COR-L47 (cell line): ENCODE measurements at regions not wholly inside any gene's neighbourhood (a gene's known extent, or its start where the extent isn't known, plus 50 kb on each side); places are given as distances from the start of the nearest gene placed in this dataset.

ENCODE experiments used
- DNase-seq: peaks from one replicate; lab custom pipeline; 2025; lab: John Stamatoyannopoulos, UW

DNA sequence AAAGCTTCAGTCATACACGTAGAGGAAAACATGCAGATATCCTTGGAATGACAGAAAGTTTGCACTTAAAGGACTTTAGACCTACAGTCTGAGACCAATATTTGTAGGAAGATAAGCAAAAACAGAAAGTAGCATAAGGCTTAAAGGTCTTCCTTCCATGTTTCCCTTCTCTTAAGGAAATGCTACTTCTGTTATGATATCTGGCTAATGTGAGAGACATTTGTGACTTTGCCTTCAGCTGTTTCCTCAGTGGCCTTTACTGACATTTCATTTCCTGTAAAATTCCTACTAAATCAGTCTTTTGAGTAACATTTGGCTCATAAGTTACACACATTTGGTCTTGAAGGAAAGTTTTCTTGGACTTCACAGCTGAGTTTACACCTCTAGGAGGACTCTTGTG, 713.4 kb downstream of the TBC1D32 start:
- DNase-seq = no peak

DNA sequence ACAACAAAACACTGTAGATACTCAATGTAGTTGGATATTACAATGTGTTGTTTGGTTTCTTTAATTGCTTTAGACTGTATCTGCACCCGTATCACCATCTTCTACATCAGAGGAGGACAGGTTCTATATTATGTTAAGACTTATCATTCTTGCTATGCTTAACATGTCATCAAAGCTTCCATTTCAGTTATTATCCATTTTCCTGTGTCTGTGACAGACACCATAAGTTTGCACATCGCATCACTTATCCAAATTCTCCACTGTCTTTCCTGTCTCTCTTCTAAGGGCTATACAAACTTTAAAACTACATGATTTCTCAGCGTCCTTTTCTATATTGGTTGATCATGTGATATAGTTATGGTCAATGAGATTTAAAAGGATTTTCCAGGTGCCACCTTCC, 719.0 kb downstream of the TBC1D32 start:
- DNase-seq = no peak

DNA sequence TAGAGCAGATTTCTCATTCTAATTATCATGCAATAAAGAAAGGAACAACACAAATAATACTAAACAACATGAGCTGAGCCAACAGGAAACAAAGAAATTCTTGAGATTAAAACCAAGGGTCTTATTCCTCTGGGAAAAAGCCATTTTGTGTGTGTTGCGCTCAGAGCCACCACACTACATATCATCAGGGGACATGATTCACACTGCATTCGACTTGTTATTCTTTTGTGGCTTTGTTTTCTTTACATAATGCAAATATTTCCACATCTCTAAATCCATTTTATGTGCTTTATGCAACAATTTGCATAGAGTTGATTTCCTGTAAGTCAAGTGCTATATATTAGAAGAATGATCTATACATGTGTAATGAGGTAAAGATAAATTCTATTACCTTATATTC, 719.6 kb downstream of the TBC1D32 start:
- no peak for DNase-seq

DNA sequence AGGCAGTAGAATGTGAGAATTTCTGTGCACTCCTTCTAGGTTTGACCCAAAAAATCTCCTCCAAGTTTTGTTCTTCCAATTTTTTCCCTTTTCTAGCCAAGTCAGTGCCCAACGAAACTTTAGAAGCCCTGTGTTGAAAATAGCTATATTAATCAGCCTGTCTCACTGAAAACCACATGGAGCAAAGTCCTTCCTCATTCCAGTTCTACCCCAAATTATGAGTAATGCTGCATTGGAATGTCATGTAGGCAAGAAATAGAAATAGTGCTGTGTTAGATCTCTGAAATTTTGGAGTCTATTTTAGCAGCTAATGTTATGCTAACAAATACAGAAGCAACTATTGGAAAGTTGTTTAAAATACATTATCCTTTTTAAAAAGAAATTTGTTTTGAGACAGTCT, 725.5 kb downstream of the TBC1D32 start:
- DNase-seq = no peak

DNA sequence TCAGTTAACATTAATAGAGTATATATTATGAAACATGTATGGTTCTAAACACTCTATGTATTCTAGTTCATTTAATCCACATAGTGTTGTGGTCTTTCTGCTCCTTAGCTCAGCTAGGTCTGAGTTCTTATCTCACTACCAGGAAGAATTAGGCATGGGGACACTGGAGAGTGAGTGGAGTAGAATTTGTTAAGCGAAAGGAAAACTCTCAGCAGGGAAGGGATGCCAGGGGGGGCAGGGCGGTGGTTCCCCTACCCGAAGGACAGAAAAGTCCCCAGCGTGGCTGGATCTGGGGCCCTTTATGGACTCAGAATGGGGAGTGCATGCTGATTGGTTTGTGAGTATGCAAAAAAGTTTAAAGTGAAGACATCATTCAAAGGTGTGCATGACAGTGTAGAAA, 727.5 kb downstream of the TBC1D32 start:
- DNase-seq = no peak

DNA sequence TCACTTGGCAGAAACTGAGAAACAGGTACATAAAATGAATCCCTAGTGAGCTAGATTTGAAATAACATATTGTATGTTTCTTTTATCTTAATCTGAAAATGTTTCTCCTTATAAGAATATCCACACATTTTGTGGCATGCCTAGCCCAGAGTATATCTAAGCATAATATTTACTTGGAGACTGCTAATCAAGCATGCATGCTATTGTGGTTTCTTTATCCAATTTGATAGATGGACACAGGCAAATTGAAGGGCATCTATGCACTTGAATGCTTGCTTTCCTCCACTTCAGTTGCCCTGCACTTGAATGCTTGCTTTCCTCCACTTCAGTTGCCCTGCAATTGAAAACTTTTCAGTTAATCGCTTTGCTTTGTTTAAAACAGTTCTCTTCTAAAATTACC, 729.8 kb downstream of the TBC1D32 start:
- DNase-seq = no peak

DNA sequence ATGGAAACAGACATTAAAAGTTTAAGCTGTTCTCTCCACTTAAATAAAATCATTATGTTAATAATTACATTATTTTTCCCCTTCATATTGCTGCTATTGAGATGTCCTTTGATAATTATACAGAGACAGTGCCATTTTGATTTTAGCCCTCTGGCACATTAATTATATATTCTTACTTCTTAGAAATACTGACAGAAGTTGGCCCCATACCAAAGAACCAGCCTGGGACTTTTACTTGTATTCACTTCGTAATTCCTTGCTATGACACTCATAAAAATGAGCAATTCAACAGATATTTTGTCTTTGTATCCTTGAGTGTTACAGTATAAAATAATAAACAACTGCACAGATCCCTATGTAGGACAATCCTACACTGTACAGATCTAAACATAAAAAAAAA, 743.7 kb downstream of the TBC1D32 start:
- no peak for DNase-seq

DNA sequence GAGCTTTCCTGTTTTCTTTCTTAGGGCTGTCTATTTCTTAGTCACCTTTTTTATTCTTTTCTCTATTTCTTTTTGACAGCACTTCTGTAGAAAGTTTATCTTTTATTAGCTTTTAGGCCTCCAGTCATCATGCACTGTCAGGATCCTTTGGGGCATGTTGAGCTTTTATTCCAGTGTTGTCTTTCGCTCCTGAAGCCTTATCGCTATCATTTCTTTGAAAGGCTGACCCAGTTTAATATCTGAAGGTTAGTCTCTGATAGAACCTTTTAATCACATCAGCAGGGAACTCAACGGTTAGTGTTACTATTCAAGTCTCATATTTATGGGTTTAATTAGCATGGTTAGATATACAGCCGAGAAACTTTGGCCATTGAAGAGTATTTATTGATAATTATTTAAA, 745.9 kb downstream of the TBC1D32 start:
- DNase-seq = no peak

DNA sequence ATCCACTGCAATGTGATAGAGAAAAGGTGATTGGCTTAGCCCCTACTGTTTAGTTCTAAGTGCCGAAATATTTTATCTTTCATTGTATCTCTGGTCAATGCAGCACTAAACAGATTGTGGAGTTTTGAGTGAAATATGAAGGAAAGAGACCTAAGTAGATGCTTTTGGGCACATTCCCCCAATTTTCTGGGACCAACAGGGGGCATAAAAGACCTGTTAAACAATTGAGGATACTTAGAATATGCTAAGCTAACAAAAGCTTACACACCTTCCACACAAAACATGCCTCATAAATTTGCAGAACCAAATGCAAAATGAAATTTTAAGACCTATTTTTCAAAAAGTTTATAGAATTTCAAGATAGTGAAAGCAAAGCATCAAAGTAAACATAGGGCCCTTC, 746.9 kb downstream of the TBC1D32 start:
- no peak for DNase-seq

DNA sequence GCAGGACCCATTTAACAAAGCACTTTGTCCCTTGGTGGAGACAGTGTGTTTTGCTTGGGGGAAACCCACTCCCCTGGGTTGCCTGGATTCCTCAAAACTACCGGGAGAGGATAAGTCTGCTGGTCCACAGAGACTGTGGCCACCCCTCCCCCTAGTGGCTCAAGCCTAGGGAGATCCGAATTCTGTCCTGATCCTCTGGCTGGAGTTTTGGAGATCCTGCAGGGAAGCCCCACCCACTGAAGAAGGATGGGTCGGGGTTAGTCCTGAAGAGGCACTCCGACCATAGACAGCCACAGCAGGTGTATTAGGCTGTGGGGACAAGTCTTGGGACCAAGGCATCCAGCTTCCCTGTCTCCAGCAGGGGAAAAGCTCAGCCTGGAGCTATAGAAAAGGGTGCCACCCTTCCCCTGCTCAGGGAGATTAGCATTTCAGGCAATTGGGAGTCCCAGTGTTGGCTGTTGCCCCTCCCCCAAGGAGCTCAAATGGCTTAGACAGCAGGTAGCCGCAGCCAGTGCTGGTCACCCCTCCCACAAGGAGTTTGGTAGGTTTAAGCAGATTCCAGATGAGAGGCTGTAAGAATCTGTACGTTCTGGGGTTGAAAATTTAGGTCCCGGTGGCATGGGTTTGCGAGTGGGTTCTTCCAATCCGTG, 750.0 kb downstream of the TBC1D32 start:
- DNase-seq = no peak

DNA sequence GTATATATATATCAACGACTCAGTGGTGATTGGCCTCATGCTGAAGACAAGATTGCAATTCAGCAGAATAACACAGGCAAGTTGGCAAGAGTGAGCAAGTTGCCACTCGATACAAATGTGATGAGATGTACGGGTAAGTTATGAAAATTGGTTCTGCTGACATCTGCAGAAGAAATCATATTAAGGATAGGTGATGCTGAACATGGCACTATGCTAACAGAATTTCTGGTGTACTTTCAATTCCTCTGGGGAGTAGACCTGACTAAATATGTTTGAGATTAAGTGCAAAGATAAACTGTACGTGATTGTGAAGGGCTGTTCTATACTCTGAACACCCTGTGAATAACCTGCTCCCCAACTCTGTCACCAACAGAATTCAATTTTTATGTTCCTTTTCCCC, 758.2 kb downstream of the TBC1D32 start:
- no peak for DNase-seq

DNA sequence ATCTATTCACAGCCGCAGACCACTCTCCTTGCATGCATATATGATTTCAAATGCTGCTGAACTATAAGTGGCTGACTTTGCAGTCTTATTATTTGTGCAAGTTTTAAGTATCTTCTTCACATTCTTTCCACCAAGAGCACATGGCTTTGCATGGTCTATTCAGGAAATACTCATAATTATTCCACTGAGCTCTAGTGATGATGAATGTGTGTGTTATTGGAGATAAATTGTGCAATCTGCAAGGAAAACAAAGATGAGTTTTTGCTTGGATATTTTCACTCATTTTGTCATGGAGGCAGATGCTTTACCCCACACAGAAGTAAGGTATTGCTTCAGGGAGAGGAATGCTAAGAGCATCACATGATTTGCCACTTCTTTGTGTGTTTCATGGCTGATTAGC, 764.6 kb downstream of the TBC1D32 start:
- DNase-seq = no peak

DNA sequence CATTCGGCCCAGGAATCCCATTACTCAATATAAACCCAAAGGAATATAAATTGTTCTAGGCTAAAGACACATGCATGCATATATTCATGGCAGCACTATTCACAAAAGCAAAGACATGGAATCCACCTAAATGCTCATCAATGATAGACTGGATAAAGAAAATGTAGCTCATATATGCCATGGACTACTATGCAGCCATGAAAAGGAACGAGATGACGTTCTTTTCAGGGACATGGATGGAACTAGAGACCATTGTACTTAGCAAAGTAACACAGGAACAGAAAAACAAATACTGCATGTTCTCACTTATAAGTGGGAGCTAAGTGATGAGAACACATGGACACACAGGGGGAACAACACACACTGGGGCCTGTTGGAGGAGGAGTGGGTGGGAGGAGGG, 769.5 kb downstream of the TBC1D32 start:
- DNase-seq = no peak

DNA sequence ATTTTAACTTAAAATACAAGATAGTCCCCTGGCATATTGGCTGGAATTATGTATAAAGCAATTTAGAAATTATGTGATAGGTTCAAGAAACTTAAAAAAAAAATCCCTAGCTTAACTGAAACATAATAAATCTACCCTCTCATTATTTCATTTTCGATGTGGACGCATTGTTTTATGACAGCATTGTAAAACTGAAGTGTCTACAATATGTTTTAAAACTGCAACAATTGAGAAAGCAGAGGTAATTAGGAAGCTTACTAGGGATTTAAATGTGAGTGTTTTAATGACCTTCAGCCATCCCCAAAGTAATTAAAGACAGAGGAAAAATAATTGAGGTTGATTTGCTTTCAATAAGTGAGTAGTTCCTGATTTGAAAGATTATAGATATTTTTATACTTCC, 776.0 kb downstream of the TBC1D32 start:
- no peak for DNase-seq

DNA sequence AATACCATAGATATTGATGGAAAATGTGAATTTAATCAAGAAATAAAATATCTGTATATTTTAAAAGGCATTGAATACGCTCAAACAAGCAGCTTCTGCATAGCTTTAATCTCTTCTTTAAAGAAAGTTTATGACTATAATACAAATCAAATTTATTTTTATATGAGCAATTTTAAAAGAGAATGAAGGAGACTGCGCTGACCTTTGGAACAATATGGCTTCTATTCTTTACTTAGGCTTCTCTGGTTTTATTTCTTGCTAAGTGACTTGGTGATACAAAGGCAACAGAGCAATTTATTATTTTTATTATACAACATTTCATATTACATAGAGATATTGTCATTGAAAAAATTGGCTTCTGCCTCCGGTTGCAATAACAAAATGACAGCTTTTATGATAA, 776.7 kb downstream of the TBC1D32 start:
- DNase-seq = no peak

DNA sequence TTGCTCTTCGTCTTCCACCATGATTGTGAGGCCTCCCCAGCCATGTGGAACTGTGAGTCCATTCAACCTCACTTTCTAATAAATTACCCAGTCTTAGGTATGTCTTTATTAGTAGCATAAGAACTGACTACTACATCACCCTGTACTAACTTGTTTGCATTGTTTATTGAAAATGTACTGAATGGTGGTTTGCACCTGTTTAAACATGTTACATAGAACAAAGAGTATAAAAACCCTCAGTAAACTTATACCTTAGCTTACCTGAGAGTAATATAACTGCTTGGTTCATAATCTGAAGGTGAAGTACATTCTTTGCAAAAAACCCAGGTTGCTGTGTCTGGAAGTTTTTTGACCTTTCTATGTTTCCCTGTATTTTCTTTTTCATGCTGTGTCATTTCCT, 777.8 kb downstream of the TBC1D32 start:
- DNase-seq = no peak

DNA sequence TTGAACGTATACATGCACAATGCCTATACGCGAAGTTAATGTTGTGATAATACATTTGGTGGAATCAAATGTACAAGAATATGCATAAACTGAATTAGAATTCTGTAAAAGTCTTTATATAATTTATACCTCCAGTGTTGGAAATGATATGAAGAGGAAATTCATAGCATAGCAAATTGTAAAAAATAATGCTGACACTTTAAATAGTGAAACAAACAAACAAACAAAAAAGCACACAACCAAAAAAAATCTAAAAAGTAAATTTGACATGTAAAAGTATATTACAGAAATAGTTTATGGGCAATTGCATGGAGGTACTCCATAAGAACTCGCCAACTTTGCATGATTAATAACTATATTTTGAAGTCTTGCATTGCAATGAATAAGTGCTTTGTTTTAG, 780.9 kb downstream of the TBC1D32 start:
- no peak for DNase-seq

DNA sequence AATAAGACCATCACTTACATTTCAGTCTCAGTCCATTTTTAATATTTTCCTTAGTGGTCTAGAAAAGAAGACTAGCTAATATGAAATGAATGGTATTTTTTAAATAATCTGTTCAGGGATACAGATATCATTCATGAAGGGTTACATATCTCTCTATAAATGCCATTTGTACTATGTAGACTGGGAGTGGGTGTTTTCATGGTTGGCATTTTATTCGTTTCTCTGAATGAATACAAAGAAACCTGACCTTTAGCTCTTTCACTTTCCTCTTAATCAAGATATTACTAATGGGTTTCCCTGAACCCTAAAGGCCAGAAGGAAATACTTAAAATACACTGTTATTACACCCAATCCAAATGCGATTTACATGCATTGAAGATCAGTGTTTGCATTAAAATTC, 788.9 kb downstream of the TBC1D32 start:
- no peak for DNase-seq

DNA sequence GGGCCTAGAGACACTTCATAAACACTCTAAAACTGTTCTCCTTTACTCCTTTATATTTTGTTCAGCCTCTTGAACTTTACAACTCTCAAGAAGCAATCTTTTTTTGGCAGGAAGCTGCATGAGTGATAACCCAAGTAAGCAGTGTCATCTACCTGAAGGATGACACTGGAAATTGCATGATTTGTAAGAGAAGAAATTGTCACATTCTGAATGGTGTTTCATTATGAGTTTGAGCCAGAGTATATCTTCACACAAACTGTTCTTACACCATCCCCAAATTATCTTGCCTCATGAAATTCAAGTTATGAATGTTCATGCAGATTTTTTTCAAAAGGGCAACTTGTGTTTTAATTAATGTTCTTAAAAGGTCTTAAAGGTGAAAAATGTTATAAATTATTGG, 799.3 kb downstream of the TBC1D32 start:
- DNase-seq = no peak

DNA sequence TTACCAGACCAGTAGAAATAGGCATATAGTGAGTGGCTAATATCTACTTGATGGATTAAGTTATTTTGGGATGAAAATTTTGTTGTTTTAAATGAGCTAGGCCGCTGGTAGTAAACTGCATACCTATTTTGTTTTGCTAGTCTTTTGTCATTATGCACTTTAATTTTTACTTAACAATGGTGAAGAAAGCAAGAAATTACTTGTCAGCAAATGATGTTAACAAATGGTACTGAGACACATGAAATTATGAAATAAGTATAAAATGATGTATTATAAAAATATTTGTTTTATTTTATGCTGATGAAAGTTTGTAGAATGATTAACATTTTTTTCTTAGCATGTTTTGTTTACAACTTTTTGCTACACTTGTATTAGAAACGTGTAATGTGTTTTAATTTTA, 807.7 kb downstream of the TBC1D32 start:
- DNase-seq = no peak

DNA sequence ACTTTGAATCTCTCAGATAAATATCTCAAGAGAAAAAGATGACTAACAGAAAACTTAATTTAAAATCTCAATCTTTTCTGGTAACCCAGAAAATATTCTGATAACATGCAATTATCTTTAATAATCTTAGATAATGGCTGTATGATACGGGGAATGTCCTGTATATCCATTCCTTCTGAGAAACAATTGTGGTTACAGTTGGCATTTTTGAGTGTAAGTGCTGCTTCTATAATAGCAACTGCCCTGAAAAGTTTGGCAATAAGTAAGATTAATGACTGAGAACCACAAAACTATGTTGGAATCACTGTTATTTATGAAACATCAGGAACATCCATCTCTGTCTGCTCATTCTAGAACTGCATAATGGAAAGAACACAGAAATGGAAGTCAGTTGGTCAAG, 819.7 kb downstream of the TBC1D32 start:
- no peak for DNase-seq

DNA sequence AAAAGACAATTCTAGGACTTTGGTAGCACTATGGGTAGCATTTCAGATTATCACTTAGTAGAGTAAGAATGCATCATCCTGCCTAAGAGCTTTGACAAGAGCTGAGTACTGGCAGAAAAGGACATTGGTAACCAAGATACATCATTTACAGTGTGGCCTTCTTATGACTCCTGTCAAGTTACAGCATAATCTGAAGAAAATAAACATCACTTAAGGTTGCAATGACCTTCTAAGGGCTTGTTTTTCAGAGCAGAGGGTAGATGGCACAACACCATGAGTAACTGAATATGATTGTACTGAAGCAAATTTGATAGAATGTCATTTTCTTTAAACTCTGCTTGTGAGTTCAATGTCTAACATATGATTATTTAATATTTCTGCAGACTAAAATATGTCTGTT, 822.6 kb downstream of the TBC1D32 start:
- no peak for DNase-seq

DNA sequence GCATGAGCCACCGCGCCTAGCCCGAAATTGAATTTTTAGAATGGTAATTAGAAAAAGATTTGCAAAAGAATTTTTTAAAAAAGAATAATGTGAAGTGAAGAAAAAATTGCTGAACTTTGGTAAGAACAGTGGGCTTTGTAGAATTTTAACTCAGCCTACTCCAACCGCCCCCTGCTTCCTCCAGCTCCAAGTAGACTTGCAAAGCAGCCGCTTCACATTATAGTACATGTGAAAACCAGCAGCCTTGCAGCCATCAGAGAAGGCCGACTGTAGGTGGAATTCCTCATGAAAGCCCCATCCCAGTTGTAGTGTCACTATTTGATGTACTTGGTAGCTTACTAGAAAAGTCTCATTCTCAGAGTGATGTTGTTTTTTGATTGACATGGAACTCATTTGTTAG, 835.6 kb downstream of the TBC1D32 start:
- DNase-seq = no peak

DNA sequence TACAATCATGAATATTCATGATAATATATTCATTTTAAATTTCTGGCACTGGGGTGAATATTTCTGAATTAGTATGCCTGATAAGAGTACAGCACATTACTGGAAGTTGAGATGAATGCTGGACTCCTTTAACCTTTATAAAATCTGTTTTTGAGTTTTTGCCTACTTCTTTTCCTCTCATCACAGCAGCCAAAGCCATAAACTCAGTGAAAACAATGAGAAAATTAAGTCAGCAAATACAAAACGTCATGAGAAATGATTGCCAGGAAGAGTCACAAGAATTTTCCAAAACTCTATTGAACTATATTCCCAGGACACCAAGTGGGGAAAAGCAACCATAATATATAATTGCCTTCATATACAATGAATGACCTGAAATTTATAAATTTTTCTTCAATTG, 837.6 kb downstream of the TBC1D32 start:
- no peak for DNase-seq

DNA sequence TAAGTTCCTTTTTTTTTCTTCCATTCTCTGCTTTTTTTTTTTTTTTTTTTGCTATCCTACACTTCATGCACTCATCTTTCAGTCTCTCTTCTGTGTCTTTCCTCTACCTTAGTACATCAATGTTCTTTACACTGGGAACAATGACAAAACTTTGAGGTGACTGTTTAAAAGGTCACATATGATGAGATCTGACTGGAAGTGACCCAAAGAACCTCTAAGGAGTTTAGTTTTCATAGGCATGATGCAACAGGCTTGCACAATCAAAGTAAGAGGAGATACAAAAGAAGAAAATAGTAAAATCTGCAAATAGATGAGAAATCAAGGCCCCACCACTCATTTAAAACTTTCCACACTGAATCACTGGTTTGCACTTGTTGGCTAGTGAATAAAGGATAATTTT, 840.8 kb downstream of the TBC1D32 start:
- DNase-seq = no peak
